ENCODE measurements at regions not wholly inside any gene's neighbourhood (a gene's known extent, or its start where the extent isn't known, plus 50 kb on each side); places are given as distances from the start of the nearest gene placed in this dataset.

- TF ChIP-seq FOXP2 (optimal IDR thresholded peaks at IDR 0.05; ENCODE audit: borderline replicate concordance, extremely low read depth, extremely low read length, insufficient read depth) (no peak), POLR2AphosphoS5 (IDR thresholded peaks at IDR 0.05; ENCODE audit: low read depth, low read length) (no peak), SIN3A (IDR thresholded peaks at IDR 0.05; ENCODE audit: borderline replicate concordance, insufficient read depth, low read length) (no peak), TAF1 (IDR thresholded peaks at IDR 0.05; ENCODE audit: borderline replicate concordance, insufficient read depth, low read length) (no peak)
- TF ChIP-seq, protein P1, sequence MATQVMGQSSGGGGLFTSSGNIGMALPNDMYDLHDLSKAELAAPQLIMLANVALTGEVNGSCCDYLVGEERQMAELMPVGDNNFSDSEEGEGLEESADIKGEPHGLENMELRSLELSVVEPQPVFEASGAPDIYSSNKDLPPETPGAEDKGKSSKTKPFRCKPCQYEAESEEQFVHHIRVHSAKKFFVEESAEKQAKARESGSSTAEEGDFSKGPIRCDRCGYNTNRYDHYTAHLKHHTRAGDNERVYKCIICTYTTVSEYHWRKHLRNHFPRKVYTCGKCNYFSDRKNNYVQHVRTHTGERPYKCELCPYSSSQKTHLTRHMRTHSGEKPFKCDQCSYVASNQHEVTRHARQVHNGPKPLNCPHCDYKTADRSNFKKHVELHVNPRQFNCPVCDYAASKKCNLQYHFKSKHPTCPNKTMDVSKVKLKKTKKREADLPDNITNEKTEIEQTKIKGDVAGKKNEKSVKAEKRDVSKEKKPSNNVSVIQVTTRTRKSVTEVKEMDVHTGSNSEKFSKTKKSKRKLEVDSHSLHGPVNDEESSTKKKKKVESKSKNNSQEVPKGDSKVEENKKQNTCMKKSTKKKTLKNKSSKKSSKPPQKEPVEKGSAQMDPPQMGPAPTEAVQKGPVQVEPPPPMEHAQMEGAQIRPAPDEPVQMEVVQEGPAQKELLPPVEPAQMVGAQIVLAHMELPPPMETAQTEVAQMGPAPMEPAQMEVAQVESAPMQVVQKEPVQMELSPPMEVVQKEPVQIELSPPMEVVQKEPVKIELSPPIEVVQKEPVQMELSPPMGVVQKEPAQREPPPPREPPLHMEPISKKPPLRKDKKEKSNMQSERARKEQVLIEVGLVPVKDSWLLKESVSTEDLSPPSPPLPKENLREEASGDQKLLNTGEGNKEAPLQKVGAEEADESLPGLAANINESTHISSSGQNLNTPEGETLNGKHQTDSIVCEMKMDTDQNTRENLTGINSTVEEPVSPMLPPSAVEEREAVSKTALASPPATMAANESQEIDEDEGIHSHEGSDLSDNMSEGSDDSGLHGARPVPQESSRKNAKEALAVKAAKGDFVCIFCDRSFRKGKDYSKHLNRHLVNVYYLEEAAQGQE (IDR thresholded peaks at IDR 0.05; ENCODE audit: insufficient read depth in 1 of 2, low read depth in 2 of 2, low read length in 2 of 2), result no peak
Measured at GRCh38 chr13:26895081-26895807, 134.7 kb upstream of the GPR12 start.

DNA sequence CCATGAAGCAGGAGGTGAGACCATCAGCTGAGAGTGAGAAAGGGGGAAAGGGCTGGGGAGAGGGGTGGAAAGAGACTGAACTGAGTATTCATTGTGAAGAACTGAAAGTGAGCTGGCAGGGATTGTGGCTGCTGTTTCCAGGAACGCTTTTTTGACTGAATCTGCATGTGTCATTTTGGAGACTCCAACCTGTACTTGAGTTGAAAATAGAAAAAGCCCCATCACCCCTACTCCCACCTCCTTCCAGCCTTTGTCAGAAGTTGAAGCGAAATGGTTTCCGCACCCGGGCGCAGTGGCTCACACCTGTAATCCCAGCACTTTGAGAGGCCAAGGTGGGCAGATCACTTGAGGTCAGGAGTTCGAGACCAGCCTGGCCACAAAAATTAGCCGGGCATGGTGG is 128.0 kb upstream of the GPR12 start:
- TF ChIP-seq POLR2AphosphoS5 (IDR thresholded peaks at IDR 0.05; ENCODE audit: low read depth, low read length) (no peak), SIN3A (IDR thresholded peaks at IDR 0.05; ENCODE audit: borderline replicate concordance, insufficient read depth, low read length) (no peak), FOXP2 (optimal IDR thresholded peaks at IDR 0.05; ENCODE audit: borderline replicate concordance, extremely low read depth, extremely low read length, insufficient read depth) (no peak)
- TF ChIP-seq, protein P1 (IDR thresholded peaks at IDR 0.05; ENCODE audit: insufficient read depth in 1 of 2, low read depth in 2 of 2, low read length in 2 of 2), result no peak

DNA sequence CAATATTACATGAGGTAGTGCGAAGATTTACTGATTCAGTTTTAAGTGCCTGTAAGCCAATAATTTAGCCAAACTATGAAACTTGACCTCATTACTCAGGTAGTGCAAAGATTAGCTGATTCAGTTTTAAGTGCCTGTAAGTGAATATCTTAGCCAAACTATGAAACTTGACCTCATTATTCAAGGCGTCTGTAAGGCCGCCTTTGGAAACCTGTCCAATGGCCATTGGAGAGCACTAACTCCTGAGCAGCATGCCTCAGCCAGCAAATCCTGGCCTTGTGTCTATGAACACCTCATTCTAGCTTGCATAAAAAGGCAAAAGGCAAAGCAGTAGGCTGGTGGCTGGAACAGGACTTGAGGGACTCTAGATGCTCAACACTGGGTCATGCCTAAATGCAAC is 127.0 kb upstream of the GPR12 start:
- no peak for TF ChIP-seq FOXP2 (optimal IDR thresholded peaks at IDR 0.05; ENCODE audit: borderline replicate concordance, extremely low read depth, extremely low read length, insufficient read depth)
- TF ChIP-seq, protein P1 (IDR thresholded peaks at IDR 0.05; ENCODE audit: insufficient read depth in 1 of 2, low read depth in 2 of 2, low read length in 2 of 2), result no peak
- TF ChIP-seq SIN3A (IDR thresholded peaks at IDR 0.05; ENCODE audit: borderline replicate concordance, insufficient read depth, low read length), result no peak
- no peak for TF ChIP-seq TAF1 (IDR thresholded peaks at IDR 0.05; ENCODE audit: borderline replicate concordance, insufficient read depth, low read length)
- no peak for TF ChIP-seq POLR2AphosphoS5 (IDR thresholded peaks at IDR 0.05; ENCODE audit: low read depth, low read length)

DNA sequence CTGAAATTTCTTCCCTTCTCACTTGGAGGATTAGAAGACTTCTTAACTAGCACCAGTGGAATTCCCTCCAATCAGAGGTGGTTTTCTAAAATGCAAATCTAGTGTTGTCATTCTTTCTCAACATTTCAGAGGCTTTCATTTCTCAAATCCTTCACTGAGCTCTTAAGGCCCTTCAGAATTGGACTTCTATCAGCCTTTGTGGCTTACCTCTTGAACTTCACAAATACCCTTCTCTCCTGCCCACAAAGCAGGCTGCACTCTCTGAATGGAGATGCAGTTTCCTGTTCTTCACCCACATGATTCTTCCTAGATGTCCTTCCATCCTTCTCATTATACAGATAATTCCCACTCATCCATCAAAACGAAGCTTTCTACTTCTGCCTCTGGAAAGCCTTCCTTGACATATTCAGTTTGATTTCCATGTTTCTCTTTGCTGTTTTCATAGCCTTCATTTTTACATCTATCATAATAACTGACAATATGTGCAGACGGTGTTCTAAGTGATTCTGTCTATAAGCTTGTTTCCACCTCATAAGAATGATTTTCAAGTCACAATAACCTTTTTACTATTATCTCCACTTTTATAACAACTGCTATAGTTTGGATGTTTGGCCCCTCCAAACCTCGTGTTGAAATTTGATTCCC is 123.1 kb upstream of the GPR12 start:
- no peak for TF ChIP-seq TAF1 (IDR thresholded peaks at IDR 0.05; ENCODE audit: borderline replicate concordance, insufficient read depth, low read length)
- no peak for TF ChIP-seq FOXP2 (optimal IDR thresholded peaks at IDR 0.05; ENCODE audit: borderline replicate concordance, extremely low read depth, extremely low read length, insufficient read depth)
- TF ChIP-seq POLR2AphosphoS5 (IDR thresholded peaks at IDR 0.05; ENCODE audit: low read depth, low read length), result no peak
- no peak for TF ChIP-seq SIN3A (IDR thresholded peaks at IDR 0.05; ENCODE audit: borderline replicate concordance, insufficient read depth, low read length)
- TF ChIP-seq, protein P1 (IDR thresholded peaks at IDR 0.05; ENCODE audit: insufficient read depth in 1 of 2, low read depth in 2 of 2, low read length in 2 of 2), result no peak
